ENCODE measurements at regions not wholly inside any gene's neighbourhood (a gene's known extent, or its start where the extent isn't known, plus 50 kb on each side); places are given as distances from the start of the nearest gene placed in this dataset.

DNA sequence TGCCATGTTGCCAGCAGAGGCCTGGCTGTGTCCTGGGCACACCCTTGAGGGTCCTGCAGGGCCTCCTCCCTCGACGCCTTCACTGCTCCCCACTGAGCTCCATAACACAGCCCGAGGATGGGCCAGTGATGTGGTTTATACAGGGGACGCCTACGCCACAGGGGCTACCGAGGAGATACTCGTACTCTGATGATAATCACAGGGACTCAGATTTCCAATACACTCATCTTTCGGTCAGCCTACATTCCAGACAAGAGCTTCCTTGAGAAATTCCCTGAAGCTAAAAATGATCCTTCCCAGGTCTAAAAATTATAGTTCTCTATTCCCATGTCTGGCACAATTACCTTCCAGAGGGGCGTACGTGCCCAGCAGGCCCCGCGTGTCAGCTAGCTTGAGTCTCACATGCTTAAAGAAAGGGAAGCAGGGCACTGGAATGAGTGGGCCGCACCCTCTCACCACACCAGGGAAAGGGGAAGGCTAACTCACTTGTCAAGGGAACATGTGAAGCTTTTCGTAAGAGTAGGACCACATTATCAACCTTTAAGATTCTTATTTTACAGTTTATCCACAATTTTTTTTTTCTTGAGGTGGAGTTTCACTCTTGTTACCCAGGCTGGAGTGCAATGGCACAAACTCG is 159.5 kb upstream of the NDUFV2 start:
- intact Hi-C loops (cut with micrococcal nuclease), result no loop called here

GRCh38 chr18:8943900-8944870 is 158.3 kb upstream of the NDUFV2 start:
- intact Hi-C loops (cut with micrococcal nuclease), result no loop called here

GRCh38 chr18:8944871-8945245 is 157.6 kb upstream of the NDUFV2 start:
- intact Hi-C loops (cut with micrococcal nuclease), result no loop called here

DNA sequence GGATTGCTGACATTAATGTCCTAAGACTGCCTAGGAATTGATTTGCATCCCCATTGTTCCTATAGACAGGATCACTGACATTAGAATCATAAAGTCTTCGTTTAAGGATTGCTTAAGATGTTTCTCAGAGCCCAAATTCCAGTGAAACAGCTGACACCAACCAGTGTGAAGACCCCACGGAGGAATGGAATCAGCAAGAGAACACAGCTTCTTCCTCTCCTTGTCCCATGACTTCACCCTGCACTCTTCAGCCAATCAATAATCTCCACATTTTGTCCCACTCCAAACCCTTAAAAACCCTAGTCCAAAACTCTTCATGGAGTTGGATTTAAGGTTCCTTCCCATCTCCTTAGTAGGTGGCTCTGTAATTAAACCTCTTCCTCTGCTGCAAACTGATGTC is 157.0 kb upstream of the NDUFV2 start:
- intact Hi-C loops (cut with micrococcal nuclease), result no loop called here

- intact Hi-C loops (cut with micrococcal nuclease), result no loop called here
These were observed 156.2 kb upstream of the NDUFV2 start for GRCh38 chr18:8946066-8946838.

DNA sequence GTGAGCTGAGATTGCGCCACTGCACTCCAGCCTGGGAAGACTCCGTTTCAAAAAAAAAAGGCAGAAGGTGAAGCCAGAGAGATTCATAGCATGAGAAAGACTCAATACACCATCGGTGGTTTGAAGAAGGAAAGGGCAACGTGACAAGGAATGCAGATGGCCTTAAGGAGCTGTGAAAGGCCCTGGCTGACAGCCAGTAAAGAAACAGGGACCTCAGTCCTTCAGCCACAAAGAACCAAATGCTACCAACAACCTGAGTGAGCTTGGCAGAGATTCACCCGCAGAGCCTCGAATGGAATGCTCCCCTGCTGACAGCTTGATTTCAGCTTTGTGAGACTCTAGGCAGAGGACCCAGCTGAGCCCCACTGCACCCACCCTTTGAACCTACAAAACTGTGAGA is 154.9 kb upstream of the NDUFV2 start:
- intact Hi-C loops (cut with micrococcal nuclease), result no loop called here

GRCh38 chr18:8948011-8948410 is 154.5 kb upstream of the NDUFV2 start:
- intact Hi-C loops (cut with micrococcal nuclease), result no loop called here

GRCh38 chr18:8948471-8949149 is 153.9 kb upstream of the NDUFV2 start:
- intact Hi-C loops (cut with micrococcal nuclease), result no loop called here

DNA sequence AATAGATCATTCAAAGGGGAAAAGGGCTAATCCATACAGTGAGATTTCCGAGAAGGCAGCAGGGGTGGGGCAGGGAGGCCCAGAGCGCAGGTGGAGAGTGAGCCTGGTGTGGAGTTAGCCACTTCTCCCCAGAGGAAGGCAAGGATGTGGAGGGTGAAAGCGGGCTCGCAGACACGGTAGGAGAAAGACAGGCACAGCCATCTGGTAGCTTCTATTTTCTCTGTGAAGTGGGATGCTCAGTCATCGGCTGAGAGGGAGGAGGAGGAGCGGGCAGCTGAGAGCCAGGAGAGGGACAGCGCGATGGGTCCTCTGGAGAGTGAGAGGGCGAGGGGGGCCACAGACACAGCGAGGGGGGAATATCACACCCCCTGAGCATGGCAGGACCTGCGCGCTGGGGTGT is 153.3 kb upstream of the NDUFV2 start:
- intact Hi-C loops (cut with micrococcal nuclease), result no loop called here

GRCh38 chr18:8951491-8951890 is 151.0 kb upstream of the NDUFV2 start:
- intact Hi-C loops (cut with micrococcal nuclease), result no loop called here

DNA sequence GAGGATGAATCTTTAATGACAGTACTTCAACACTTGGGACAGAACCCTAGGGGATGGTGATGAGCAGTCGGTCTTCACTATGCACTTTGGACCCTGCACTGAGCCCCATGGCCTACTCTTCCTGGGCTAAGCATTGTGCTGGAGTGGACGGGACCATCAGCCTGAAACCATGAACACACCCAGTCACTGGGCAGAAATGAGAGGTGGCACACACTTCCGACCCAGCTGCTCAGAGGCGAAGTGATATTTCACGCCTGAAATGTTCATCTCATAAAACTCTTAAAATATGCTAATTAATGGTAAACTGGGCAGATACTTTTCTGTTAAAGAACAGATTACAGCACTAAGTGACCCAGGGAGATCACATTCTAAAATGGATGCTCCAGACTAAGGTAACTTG is 150.3 kb upstream of the NDUFV2 start:
- intact Hi-C loops (cut with micrococcal nuclease), result no loop called here

- intact Hi-C loops (cut with micrococcal nuclease), result no loop called here
These were observed 149.4 kb upstream of the NDUFV2 start for GRCh38 chr18:8952769-8953760.

- intact Hi-C loops (cut with micrococcal nuclease), result no loop called here
These were observed 144.8 kb upstream of the NDUFV2 start for GRCh38 chr18:8957731-8958130.

GRCh38 chr18:8958660-8959059 is 143.8 kb upstream of the NDUFV2 start:
- intact Hi-C loops (cut with micrococcal nuclease), result no loop called here

DNA sequence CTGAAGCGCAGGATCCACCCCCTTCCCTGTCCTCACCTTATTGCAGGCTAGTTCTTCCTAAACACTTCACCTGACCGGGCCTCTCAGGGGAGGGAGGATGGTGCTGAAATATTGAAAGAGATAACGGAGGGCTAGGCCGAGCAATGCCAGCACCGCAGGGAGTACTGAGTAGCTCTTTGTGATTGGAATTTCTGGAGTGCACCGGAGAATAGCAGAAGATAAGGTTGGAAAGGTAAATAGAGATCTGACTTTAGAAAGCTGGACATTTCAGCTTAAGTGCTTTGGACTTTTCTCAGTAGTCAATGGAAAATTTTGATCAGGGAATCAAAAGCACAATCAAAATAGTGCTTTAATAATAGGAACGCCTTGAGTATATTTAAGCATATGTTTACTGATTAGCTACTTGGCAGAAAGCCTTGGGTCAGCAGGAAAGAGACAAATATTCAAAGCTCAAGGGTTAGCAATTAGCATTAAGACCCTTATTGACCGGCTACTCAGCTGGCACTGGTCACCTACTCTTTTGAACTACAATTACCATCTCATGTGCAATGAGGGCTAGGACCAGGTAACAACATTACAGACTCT is 142.9 kb upstream of the NDUFV2 start:
- intact Hi-C loops (cut with micrococcal nuclease), result no loop called here

GRCh38 chr18:8960740-8961657 is 141.5 kb upstream of the NDUFV2 start:
- intact Hi-C loops (cut with micrococcal nuclease), result no loop called here

DNA sequence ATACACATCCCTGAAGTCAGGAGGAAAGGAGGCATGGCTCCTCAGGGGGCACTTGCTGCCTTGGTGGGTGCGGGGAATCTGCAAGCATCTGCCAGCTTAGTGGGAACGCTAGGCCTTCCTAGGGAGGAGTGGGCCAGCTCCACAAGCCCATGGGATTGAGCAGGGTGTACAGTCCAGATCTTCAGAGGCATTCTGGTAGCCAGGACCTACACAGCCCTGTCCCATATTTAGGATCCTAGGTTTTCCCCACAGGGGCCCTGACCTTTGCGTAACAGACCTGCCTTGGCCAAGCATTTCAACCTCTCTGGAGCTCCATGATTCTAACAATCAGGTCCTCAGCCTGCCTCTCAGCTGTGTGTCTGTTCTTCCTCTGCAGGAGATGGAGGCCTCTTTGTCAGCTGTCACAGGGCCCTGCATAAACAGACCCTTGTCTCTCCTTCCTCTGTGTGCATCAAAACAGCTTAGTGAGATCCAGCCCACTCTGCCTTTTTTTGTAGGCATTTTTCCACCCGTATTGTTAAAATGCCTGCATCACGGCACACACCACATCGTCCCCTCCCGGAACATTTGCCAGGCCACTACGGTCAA is 140.2 kb upstream of the NDUFV2 start:
- intact Hi-C loops (cut with micrococcal nuclease), result no loop called here

GRCh38 chr18:8962855-8963635 is 139.5 kb upstream of the NDUFV2 start:
- intact Hi-C loops (cut with micrococcal nuclease), result no loop called here
